Endothelial cell of umbilical vein (primary cell): ENCODE measurements at regions not wholly inside any gene's neighbourhood (a gene's known extent, or its start where the extent isn't known, plus 50 kb on each side); places are given as distances from the start of the nearest gene placed in this dataset.

Experiments used
- BruUV-seq: library from RNA; stranded (reverse); fragments of 400-500 nt; replicated peaks from 2 replicates; lab custom pipeline; 2021; lab: Mats Ljungman, UMichigan
- CTCF ChIA-PET: fragments of 300-600, 350-600 bp; sonication (Branson Sonifier 250); formaldehyde crosslinking; loops from one replicate; lab custom pipeline; 2021; ENCODE audit warnings: antibody characterized with exemption, inconsistent platforms; lab: Charles Lee
- POLR2A ChIA-PET: fragments of 300-600, 350-600 bp; sonication (Branson Sonifier 250); formaldehyde crosslinking; loops from one replicate; lab custom pipeline; 2021; ENCODE audit warnings: antibody characterized with exemption, inconsistent platforms; lab: Charles Lee
- DNase-seq: peaks from one replicate; pipeline ENCODE4 v3.0.0-alpha.2; 2011; ENCODE audit warnings: low read depth, low spot score
- FAIRE-seq: peaks from 2 replicates; lab custom pipeline; 2011; peaks lifted over from hg19 to GRCh38; lab: Jason Lieb, UNC
- H2AFZ ChIP-seq: 2 replicates; pipeline ENCODE4 v1.6.0; 2012; ENCODE audit warnings: low read depth, low read length, control low read depth, inconsistent platforms
- H3K27ac ChIP-seq: 2 replicates; pipeline ENCODE4 v1.5.1; 2011; ENCODE audit warnings: low read depth, mild to moderate bottlenecking, control low read depth, low read length, moderate library complexity; ENCODE audit not compliant: insufficient read depth
- H3K27me3 ChIP-seq, 2 experiments: 2 replicates each; pipeline versions ENCODE4 v1.6.0 to v1.6.1; 2011; ENCODE audit warnings: low read length in 2 of 2, mixed read lengths in 1 of 2; ENCODE audit not compliant: control insufficient read depth in 2 of 2, insufficient read depth in 2 of 2
- H3K36me3 ChIP-seq, 2 experiments: 2 replicates in 1 of 2; 3 replicates in 1 of 2; pipeline ENCODE4 v1.5.1; 2011; ENCODE audit warnings: low read length in 2 of 2, mild to moderate bottlenecking in 1 of 2, moderate library complexity in 1 of 2; ENCODE audit not compliant: control insufficient read depth in 2 of 2, insufficient read depth in 2 of 2; ENCODE audit errors: extremely low read depth in 1 of 2
- H3K4me1 ChIP-seq: 3 replicates; pipeline ENCODE4 v1.5.1; 2011; ENCODE audit warnings: mild to moderate bottlenecking, low read length; ENCODE audit not compliant: control insufficient read depth, insufficient read depth; ENCODE audit errors: extremely low read depth
- H3K4me2 ChIP-seq: 2 replicates; pipeline ENCODE4 v1.6.1; 2011; ENCODE audit warnings: low read length, control low read depth, mixed read lengths; ENCODE audit not compliant: insufficient read depth
- H3K4me3 ChIP-seq, 3 experiments: fragments of 200-600 bp in 1 of 3; sonication (generic), shearing (Covaris generic) in 1 of 3; replicated peaks in 1 of 3; 2 replicates each; pipeline ENCODE4 v1.5.1; 2011 to 2016; ENCODE audit warnings: control low read depth in 3 of 3, low read length in 3 of 3, mild to moderate bottlenecking in 2 of 3, inconsistent platforms in 1 of 3, low read depth in 1 of 3, moderate library complexity in 1 of 3; ENCODE audit not compliant: insufficient read depth in 1 of 3
- H3K79me2 ChIP-seq: 2 replicates; pipeline ENCODE4 v1.6.0; 2012; ENCODE audit warnings: low read length, inconsistent platforms; ENCODE audit not compliant: control insufficient read depth, insufficient read depth
- H3K9ac ChIP-seq: replicated peaks from 2 replicates; pipeline ENCODE3; 2011; ENCODE audit warnings: low read length, control low read depth; ENCODE audit not compliant: insufficient read depth; ENCODE audit errors: extremely low read depth
- H3K9me1 ChIP-seq: replicated peaks from 3 replicates; pipeline ENCODE4 v1.6.0; 2011; ENCODE audit warnings: mild to moderate bottlenecking, low read length; ENCODE audit not compliant: control insufficient read depth, insufficient read depth; ENCODE audit errors: extremely low read depth
- H3K9me3 ChIP-seq: replicated peaks from 2 replicates; pipeline ENCODE4 v1.5.1; 2012; ENCODE audit warnings: low read length, inconsistent platforms; ENCODE audit not compliant: control insufficient read depth, insufficient read depth
- H4K20me1 ChIP-seq: replicated peaks from 2 replicates; pipeline ENCODE3; 2011; ENCODE audit warnings: mild to moderate bottlenecking, low read length; ENCODE audit not compliant: control insufficient read depth, insufficient read depth; ENCODE audit errors: extremely low read depth
- CTCF ChIP-seq, 2 donors: IDR thresholded peaks; 1 replicate in 1 of 2; 2 replicates in 1 of 2; pipeline ENCODE4 v1.5.1; 2011; ENCODE audit warnings: low read length in 2 of 2, mild to moderate bottlenecking in 2 of 2, moderate library complexity in 2 of 2, control low read depth in 1 of 2, inconsistent platforms in 1 of 2, low read depth in 1 of 2; ENCODE audit not compliant: insufficient read depth in 1 of 2; ENCODE audit errors: extremely low read depth in 1 of 2
- EZH2 ChIP-seq: IDR thresholded peaks from 2 replicates; pipeline ENCODE4 v1.6.1; 2012; ENCODE audit warnings: borderline replicate concordance, low read depth, mild to moderate bottlenecking, moderate library complexity, low read length, inconsistent platforms; ENCODE audit not compliant: severe bottlenecking
- FOS ChIP-seq: IDR thresholded peaks from 2 replicates; pipeline ENCODE4 v1.6.1; 2011; ENCODE audit warnings: mild to moderate bottlenecking, low read length, moderate library complexity, borderline replicate concordance; ENCODE audit not compliant: insufficient read depth
- GATA2 ChIP-seq: IDR thresholded peaks from 2 replicates; pipeline ENCODE4 v1.7.0; 2011; ENCODE audit warnings: low read depth, mild to moderate bottlenecking, moderate library complexity, mixed read lengths, low read length; ENCODE audit not compliant: insufficient read length, insufficient read depth
- JUN ChIP-seq: IDR thresholded peaks from 2 replicates; pipeline ENCODE4 v1.6.1; 2011; ENCODE audit warnings: borderline replicate concordance, low read depth; ENCODE audit not compliant: insufficient read length, insufficient read depth
- MAX ChIP-seq: IDR thresholded peaks from 2 replicates; pipeline ENCODE4 v1.6.1; 2011; ENCODE audit not compliant: insufficient read depth, insufficient read length
- MYC ChIP-seq: IDR thresholded peaks from one replicate; pipeline ENCODE4 v1.6.1; 2011; ENCODE audit warnings: mild to moderate bottlenecking, low read depth, low read length
- POLR2A ChIP-seq: IDR thresholded peaks from 2 replicates; pipeline ENCODE4 v1.6.1; 2012; ENCODE audit warnings: low read depth, mild to moderate bottlenecking, control low read depth, low read length
- POLR2AphosphoS5 ChIP-seq: IDR thresholded peaks from 2 replicates; pipeline ENCODE4 v1.6.1; 2012; ENCODE audit warnings: low read depth, mild to moderate bottlenecking, control low read depth, low read length, moderate library complexity; ENCODE audit not compliant: insufficient read depth
- dilution Hi-C: fragments of 300-500 bp; cut with MboI; formaldehyde crosslinking; loops from one replicate; pipeline ENCODE4 v1.15.0; 2019; ENCODE audit warnings: low sequenced_read_pairs; ENCODE audit not compliant: extremely low pct_ligation_motif_present
- intact Hi-C: fragments of 100-400 bp; cut with micrococcal nuclease; formaldehyde crosslinking; loops from one replicate; pipeline ENCODE4 v1.10.0; 2022

GRCh38 chr3:180252683-180253082, 215.9 kb upstream of the PEX5L start:
- CTCF ChIA-PET = no interaction called here
- intact Hi-C loops = no loop called here

GRCh38 chr3:180253283-180253682, 216.5 kb upstream of the PEX5L start:
- FAIRE-seq (no peak), DNase-seq (no peak)
- H3K27ac ChIP-seq = no peak overlapping the region
- no peaks in the 10 kb centered on the region for H3K9me3 ChIP-seq
- no peaks in the 10 kb centered on the region for H3K36me3 ChIP-seq
- ChIA-PET POLR2A (no interaction called here), CTCF (no interaction called here)
- no peaks in the 10 kb centered on the region for H3K4me1 ChIP-seq
- H3K9me1 ChIP-seq = no peaks in the 10 kb centered on the region
- H3K79me2 ChIP-seq = no peaks in the 10 kb centered on the region
- dilution Hi-C loops (no loop called here), intact Hi-C loops (no loop called here)
- no peak overlapping the region for H2AFZ ChIP-seq
- no peaks in the 10 kb centered on the region for H4K20me1 ChIP-seq
- no peaks in the 10 kb centered on the region for H3K27me3 ChIP-seq
- no peak for TF ChIP-seq JUN
- no peak for TF ChIP-seq GATA2
- TF ChIP-seq CTCF (IDR thresholded peaks at IDR 0.05; ENCODE audit: extremely low read depth in 1 of 2, insufficient read depth in 1 of 2, low read depth in 1 of 2, low read length in 2 of 2) = no peak
- no peak for TF ChIP-seq MAX
- TF ChIP-seq EZH2 = no peak
- no peak for TF ChIP-seq FOS
- no peak for TF ChIP-seq MYC
- TF ChIP-seq POLR2A = no peak
- TF ChIP-seq POLR2AphosphoS5 = no peak
- no peak overlapping the region for H3K4me3 ChIP-seq
- H3K9ac ChIP-seq = no peak overlapping the region
- no peak overlapping the region for H3K4me2 ChIP-seq
- no TSS peak for BruUV-seq

More at GRCh38 chr3:180252683-180253082, 215.9 kb upstream of the PEX5L start:
- POLR2A ChIA-PET = no interaction called here
- no peak overlapping the region for H3K4me3 ChIP-seq
- H3K27ac ChIP-seq = no peak overlapping the region
- dilution Hi-C loops = no loop called here
- no peak overlapping the region for H3K9ac ChIP-seq
- no peaks in the 10 kb centered on the region for H4K20me1 ChIP-seq
- H3K9me3 ChIP-seq = no peaks in the 10 kb centered on the region
- H2AFZ ChIP-seq = no peak overlapping the region
- no TSS peak for BruUV-seq
- H3K36me3 ChIP-seq = no peaks in the 10 kb centered on the region
- H3K9me1 ChIP-seq = no peaks in the 10 kb centered on the region
- H3K4me1 ChIP-seq = no peaks in the 10 kb centered on the region
- H3K4me2 ChIP-seq = no peak overlapping the region
- H3K27me3 ChIP-seq = no peaks in the 10 kb centered on the region
- FAIRE-seq = no peak
- TF ChIP-seq CTCF (IDR thresholded peaks at IDR 0.05; ENCODE audit: extremely low read depth in 1 of 2, insufficient read depth in 1 of 2, low read depth in 1 of 2, low read length in 2 of 2) = no peak
- DNase-seq = no peak
- no peaks in the 10 kb centered on the region for H3K79me2 ChIP-seq
